ENCODE measurements at regions not wholly inside any gene's neighbourhood (a gene's known extent, or its start where the extent isn't known, plus 50 kb on each side); places are given as distances from the start of the nearest gene placed in this dataset.
"Not testable (repeated sequence)": the region's sequence is repeated elsewhere in the genome, so short reads cannot be mapped to it uniquely, and the experiment has no call there.

DNA sequence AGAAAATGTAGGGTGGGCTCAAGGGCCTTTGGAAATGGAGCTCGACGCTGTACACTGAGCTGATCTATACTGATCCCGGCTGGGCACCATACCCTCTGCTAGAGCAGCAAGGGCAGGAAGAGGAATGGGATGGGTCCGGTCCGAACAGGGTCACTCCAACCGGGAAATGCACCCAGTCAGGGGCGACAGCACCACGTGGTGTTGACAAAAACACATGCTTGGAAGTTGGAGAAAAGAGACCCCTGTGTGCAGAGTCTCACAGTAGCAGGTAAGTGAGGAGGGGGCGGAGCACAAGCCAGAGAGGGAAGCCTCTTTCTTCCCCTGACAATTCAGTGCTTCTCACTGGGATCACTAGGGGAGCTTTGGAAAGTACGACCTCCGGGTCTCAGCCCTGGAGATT lies 84.1 kb upstream of the ASB18 start:
- DNase-seq, result no peak

DNA sequence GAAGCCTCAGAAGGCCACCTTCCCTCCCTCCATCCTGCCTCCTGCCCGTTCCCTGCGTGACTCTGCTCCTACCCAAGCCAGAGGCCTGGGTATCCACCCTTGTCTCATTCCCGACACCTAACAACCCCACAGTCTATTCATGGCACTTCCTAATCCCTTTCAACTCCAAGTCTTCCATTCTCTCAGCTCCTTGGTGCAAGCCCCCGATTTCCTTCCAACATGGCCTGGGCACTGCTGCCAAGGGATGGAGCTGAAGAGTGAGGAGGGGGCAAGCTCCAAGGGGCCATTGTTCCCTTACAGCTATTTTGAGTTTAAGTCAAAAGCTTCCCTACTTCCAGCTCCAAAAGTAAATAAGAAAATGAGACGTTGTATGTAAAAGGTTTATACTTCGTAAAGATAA lies 84.8 kb upstream of the ASB18 start:
- DNase-seq, result no peak

DNA sequence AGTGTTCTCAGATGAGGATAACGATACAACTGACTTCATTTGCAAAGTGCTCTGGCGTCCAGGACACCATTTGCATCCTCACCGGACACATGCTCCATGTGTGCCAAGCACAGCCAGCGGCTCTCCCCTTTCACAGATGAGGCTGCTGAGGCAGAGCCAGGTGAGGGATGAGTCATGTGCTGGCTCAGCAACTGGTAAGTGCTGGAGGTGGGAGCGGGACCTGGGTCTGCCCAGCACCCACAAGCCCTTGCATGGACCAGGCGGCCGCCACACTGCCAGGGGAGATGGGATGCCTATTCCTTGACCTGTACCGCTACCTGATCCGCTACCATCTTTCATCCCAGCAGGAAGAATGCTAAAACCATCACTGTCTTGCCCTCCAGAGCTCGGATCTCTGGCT lies 86.2 kb upstream of the ASB18 start:
- DNase-seq, result no peak

DNA sequence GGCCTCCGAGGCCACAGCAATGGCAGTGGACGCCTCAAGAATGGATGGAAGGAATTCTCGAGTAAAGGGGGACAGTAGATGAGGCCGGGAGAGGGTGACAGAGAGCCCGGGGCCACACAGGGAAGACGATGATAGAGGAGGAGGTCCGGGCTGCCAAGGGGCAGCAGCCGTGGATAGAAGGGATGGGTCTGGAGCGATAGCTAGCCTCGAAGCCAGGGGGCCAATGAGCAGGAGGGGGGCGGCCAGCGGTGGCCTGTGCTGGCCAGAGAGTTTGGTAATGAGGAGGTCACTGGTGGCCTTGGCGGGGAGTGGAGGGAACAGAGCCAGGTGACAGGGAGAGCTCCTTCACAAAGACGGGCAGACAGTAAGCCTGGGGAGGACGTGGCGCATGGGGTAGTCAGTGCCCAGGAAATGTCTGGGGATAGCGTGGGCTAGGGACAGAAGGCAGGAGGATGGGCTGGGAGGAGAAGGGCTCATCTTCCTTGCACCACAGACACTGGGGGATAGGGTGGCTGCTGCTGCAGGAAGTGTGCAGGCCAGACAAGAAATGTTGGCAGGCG lies 87.8 kb upstream of the ASB18 start:
- DNase-seq, result no peak

DNA sequence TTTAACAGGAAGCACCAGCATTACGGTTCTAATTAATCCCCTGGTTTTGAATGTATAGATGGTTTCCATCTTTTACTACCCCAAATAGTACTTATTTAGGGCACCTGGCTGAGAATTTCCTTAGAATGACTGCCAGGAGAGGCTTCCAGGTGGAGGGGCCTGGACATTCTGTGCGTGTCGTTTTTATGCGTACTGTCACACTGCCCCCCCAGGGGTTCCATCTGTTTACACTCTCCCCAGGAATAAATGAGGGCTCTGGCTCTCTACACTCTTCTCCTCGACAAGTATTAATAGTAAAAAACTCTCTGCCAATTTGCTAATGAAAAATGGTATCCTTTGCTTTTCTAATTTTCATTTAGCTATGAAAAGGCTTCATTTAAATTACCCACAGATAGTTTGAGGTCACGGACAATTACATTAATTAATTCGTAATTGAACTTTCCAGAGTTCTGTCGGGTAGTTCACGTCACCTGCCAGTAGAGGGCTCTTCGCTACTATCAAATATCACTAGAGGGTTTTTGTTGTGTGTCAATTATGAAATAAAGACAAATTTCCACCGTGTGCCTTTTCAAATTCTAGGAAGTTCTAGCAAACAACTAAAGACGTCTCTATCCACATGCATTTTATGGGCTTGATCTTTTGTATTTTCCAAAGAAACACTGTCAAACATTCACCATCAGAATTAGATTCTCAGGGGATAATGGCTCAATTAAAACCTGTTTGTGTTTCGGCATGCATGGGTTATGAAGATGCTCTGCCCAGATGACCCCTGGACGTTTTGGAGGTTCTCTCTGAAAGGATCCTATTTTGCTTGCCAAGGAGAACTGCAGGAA lies 88.8 kb upstream of the ASB18 start:
- peak; percentile 45 for DNase-seq

DNA sequence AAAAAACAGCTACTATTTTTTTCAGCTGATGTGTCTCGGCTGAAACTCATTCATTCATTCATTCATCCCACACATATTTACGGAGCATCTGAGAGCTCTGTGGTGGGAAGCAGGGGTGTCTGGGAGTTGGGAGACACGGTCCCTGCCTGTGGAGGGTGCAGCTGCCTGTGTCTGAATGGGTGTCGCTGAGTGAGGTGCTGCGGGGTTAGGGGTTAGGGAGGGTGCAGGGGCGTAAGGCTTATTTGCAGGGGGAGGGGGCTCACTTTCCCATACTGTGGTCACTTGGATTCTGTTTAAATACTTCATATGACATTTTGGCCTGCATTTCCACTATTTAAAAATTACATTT lies 89.4 kb upstream of the ASB18 start:
- no peak for DNase-seq

DNA sequence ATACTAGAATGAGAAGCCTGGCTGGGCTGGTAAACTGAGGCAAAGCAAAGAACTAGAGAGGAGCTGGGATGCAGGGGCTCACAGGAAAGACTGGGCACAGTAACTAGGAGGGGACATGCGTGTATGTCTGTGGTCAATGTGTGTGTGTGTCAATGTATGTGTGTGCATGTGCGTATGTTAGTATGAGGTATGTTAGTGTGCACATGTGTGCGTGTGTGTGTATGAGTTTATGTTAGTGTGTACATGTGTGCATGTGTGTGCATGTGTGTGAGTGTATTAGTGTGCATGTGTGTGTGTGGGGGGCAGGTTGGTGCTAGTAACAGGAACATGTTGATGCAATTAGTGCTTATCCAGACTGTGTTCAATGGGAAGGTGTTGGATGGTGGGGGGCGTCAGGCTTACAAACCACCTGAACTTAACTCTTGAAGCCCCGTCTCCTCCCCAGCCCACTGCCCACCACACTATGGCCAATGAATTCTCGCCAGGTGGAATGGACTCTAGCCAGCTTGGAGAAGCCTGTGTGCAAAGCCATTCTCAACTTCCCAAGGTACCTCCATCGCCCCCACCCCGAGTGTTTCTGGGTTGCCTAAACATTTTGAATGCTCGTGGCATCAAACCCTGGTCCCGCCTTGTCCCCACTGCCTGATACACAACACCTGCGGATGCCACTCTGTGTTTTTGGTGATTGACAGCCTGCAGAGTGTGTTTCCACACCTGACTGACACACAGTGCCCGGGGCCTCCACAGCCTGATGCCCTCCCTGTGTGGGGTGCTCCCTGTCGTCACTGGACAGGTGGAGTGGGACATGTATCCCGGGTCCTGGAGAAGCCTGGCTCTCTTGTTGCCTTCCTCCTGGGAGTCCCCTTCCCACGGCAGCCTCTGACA lies 90.1 kb upstream of the ASB18 start:
- DNase-seq, result no peak

DNA sequence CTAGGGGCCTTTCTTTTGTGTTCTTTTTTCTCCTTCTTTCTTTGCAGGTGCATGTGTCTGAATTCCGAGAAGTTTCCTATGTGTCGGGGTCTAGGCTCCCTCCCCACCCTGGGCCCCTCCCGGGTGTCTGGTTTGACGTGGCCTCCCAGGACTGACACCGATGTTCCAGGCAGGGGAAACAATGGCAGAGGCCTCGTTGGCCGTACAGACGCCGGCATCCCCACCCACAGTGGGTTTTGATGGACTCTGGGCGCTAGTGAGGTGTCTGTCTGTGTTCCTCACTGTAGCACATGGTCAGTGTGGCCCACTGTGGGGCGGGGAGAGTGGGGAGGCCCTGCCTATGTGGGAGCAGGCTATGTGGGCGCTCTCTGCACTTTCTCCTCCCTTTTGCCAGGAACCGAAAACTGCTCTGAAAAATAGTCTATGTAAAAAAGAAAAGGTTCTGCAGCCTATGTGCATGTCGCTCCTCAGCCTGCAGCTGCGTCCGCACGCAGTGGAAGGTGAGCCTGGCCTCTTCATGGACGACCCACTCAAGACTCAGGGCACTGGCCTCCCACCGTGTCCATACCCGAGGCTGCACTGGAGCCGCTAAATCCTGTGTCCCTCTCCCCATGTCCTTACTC lies 90.9 kb upstream of the ASB18 start:
- no peak for DNase-seq

DNA sequence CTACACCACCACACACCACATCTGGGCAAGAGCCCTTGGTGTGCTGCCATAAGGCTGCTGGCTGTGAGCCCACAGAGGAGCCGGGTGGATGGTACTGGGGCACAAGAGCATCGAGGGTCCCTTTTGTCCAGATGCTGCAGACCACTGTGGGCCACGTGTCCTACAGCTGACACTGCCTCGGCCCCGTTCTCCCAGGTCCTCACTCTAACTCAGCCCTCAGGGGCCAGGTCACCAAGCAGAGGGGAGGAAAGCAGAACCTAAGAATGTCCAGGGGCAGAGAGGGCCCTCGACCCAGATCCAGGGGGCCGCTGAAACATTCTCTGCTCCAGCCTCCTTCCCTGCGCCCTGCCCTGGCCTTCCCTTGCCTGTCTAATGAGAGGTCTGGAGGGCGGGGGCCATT lies 91.7 kb upstream of the ASB18 start:
- no peak for DNase-seq

DNA sequence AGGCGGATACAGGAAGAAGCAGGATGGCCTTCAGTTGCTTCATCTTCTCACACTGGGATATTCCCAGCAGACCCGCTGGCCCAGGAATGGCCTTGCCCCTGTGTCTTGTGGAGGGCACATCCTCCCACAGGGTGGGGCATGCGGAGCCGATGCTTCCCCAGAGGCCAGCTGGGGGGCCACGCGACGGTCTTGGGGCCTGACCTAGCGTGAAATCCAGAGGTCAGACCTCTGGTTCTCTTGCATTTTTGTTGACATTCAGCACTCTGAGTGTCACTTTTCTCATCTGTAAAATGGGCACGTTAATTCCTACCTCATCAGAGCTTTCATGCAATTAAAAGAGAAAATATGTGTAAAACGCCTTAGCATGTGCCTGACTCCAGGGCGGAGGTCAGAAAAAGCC lies 92.1 kb upstream of the ASB18 start:
- DNase-seq, result not testable (repeated sequence)

DNA sequence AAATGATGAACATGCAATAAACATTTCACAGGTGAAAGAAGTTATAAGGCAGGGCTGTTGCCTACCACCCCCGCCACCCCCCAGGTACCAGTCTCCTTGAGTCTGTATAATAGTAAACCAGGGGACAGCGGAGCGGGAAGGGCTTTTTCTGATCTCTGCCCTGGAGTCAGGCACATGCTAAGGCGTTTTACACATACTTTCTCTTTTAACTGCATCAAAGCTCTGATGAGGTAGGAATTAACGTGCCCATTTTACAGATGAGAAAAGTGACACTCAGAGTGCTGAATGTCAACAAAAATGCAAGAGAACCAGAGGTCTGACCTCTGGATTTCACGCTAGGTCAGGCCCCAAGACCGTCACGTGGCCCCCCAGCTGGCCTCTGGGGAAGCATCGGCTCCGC lies 94.3 kb upstream of the ASB18 start:
- not testable (repeated sequence) for DNase-seq

DNA sequence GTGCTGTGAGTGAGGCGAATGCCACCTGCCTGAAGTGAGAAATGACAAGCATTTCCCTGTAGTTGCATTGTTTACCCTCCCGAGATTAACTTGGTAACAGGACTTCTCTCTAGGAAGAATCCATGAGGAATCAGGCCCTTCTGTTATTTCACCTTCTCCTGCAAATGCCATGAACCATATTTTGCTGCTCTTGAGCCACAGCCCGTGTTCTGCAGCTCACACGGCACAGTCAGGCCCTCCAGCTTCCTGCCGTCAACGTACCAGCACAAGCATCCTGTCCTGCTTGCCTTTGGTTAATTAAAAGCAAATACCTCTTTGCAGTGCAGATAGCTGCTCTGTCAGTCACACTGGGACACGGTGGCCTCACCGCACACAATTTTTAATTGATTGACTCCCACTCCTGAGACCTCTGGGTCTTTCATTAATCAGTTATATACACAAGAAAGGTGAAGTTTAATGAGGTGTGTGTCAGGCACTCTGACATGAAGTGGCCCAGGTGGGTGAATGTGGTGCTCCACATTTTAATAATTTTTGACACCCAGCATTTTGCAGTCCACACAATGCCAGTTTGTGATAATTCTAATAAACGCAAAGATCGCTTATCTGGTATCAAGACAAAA lies 95.3 kb upstream of the ASB18 start:
- DNase-seq, result peak; percentile 15

DNA sequence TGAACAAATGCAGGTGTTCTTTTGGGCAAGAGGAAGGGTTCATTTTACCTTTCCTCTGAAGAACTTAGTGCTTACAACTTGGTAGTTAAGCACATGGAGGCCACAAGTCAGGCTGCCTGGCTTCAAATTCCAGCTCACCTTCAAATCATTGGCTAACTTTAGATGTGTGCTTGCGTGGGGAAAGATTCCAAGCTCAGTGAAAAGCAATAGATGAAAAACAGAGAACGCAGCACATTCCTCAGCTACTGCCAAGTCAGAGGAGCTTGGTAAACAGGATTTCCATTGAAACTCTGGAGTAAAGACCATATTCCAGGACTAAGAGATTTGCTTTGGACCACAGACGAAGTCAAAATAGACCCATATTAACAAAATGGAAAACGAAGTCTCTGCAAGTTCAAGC lies 96.3 kb upstream of the ASB18 start:
- DNase-seq, result no peak

DNA sequence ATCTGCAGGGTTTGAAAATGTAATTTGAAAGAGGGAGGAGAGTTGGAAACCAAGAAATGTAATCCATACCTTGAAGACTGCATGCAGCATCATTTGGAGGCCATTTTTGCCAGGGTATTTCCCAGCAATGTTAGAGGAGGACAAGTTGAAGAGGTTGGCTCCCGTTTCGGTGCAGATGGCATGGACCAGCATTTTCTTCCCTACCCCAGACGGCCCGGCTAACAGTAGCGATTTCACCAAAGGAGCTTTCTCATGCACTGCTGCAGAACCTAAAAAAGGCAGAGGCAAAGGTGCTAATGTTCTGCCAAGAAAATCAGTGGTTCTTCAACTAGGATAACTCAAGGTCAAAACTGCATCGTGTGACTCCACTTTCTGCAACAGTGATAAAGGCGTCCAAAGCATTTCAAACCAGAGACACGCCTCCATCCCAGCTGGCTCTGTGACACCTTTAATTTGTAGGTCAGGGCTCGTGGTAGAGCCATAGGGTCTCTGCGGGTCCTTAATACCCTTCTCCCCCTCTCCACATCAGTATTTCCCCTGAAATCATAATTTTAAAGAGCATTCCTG lies 99.6 kb upstream of the ASB18 start:
- DNase-seq, result no peak

DNA sequence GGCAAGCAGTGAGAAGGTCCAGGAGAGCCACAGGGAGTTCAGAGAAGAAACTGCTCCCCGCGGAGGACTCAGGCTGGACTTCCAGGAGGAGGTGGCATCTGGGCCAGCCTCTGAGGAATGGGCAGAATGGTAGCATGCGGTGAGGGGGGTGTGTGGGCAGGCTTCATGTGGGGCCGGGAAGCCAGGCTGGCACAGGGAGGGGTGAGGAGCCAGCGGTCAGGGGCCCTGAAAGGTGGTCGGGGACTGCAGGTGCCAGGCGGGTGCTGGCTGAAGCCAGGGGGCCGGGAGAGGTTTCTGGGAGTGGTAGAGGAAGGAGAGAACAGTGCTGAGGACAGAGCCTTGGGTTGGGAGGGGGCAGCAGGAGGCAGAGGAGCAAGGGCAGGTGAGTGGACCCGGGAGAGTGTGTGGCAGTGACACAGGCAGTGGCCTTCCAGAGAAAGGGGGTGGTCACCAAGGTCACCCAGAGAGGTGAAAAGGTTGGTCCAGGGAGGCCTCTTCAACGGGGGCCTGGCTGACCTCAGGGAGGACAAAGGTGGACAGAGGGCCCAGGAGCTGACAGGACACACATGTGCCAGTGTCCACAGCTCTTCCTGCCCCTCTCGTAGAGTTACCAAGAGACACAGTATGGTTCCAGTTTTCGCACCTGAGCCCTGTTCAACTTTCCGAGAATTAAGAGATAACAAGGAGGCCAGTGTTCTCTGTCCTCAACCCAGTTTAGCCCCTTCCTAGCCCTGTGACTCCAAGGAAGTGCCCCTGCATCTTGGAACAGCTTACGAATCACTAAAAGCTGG lies 101.2 kb upstream of the ASB18 start:
- no peak for DNase-seq

DNA sequence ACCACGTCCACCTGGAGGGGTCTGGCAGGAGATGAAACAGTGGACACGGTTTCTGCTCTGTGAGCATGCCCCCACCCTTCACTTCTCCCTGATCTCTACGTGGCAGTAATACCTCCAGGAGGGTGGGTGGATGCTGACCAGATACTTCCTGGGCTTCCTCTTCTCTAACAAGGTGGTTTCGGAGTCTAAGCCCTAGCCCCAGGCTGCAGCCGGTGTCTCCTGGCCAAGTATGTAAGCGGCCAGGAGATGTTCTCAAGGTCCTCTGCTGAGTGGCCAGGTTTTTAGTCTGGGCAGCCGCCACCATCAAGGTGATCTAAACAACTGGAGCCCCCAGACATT lies 101.8 kb upstream of the ASB18 start:
- no peak for DNase-seq

DNA sequence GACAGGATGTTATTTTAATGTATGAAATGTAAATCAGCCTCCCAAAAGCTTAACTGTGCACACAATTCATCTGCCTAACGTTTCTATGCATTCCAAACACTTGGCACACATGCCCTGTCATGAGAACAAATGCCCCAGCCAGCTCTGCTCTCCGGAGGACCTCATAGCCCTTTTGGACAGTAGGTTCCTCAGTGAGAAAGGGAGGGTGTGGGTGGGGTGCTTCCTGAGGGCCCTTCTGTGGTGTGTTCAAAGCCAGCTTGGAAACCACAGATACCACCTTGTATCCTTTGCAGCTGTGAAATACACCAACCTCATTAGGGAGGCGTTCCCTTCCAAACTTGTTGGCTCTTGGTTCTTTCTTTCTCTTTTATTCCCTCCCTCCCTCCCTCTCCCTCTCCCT lies 102.2 kb upstream of the ASB18 start:
- peak; percentile 24 for DNase-seq

DNA sequence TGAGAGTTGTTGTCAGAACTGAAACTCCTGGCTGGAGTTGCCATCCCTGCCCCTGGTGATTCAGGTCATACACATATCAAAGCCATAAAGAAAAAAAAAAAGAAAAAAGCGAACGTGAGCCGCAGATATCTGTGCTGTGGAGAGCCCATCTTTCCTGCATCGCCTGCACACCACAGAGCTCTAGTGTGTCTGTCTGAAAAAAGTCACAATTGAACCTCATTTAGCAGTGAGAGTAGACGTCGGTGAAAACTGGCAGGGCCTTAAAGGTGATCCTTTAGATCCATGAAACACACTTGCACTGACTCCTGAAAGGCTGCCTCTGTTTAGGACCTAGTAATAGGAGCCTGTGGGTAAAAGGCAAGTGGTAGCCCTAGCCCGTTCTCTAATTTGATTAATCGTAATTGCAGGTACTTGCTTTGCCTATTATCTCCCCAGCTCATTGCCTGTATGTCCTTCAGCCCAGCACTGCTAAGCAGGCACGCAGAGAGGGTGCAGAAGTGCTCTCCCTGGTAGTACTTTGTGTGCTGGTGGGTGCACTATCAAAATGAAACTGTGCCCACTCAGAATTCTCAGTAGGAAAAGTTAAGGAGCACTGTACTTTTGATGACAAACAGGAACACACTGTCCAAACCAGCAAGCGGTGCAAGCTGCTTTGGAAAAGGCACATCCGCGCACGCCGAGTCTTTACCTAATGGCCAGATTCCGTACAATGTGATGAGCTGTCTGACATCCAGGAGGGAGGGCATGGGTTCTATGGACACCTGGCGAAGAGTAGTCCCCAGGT lies 103.5 kb upstream of the ASB18 start:
- no peak for DNase-seq

DNA sequence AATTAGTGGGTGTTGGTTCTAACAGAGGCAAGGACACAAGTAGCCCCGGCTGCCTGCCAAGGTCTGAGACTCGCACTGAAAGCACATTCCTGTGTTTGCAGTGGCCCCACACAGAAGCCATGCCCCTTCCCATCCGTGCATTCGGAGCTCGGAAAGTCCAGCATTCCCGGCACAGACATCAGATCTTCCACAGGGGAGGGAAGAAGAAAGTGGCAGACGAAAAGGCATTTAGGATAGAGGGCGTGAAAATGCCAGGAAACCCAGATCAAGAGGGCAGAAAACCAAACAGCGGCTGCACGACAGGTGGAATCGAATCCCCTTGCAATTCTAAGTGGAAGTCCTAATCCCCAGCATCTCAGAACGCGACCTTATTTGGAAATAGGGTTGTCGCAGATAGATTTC lies 105.5 kb upstream of the ASB18 start:
- no peak for DNase-seq

DNA sequence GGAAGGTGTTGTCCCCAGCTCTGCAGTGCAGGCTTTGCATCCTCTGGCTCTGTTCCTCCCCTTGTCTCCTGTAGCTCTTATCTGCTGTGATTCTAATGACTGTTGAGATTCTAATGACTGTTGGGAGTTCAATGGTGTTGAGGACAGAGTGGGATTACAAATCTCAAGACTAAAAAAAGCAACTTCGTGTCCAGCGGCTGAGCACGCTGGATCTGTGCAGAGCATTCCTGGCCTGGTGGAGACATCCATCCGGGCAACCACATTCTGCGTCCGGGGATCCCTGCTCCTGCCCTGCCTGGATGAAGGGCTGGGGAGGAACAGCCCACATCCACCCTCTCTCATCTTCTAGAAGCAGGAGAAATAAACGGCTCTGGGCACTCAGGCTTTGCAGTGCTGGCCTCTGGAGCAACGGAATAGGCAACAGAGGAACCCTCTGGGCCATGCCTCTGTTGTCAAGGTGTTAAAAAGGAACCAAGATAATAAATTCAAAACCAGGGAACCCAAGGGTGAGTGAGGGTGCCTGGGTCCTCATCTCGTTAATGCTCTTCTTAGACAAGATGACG lies 106.7 kb upstream of the ASB18 start:
- DNase-seq, result no peak

DNA sequence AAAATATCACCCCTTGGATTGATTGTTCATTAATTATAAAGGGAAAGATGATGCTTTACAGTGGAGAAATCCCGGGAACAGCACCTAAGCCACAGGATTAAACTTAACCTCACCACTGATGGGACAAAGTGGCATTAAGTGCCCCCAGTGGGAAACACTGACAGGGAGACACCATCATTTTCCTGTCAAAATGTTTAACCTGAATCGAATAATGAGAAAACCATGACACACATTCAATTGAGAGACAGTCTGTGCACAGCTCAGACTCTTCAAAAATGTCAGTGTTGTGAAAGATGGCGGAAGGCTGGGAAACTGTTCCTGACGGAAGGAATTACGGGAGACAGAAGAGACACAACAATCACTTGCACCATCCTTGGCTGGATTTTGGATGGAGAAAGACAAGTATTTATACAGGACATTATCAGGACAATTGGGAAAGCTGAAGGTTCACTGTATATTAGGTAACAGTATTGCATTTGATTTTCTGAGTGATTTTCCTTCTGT lies 111.8 kb upstream of the ASB18 start:
- DNase-seq, result no peak
